Occipital lobe (tissue), 1 donor: ENCODE measurements at regions not wholly inside any gene's neighbourhood (a gene's known extent, or its start where the extent isn't known, plus 50 kb on each side); places are given as distances from the start of the nearest gene placed in this dataset. TPM values are rescaled to one million over a fixed set of nuclear protein-coding genes. Genes with fewer than 3 reads are reported as not detected.

Experiments
- small RNA-seq: library from RNA; depleted of rRNA; stranded (forward); fragments of <200 nt; gene quantifications from one replicate; pipeline ENCODE3, GENCODE V24; 2014

Small RNA genes in the stretch of these regions (small RNA-seq; reads per million reads assigned to genes)
- gene AC018659.1, result not detected
- gene MIR4303, result not detected
- gene MIR4495, result not detected
- 0.17 reads per million for gene RNU4-41P
- 0.17 reads per million for gene RNU6-36P
